HFFc6 (cell line): ENCODE measurements at regions not wholly inside any gene's neighbourhood (a gene's known extent, or its start where the extent isn't known, plus 50 kb on each side); places are given as distances from the start of the nearest gene placed in this dataset.

Experiments used
- DNase-seq: peaks from one replicate; pipeline ENCODE4 v3.0.0-alpha.2; 2018
- H3K27ac Mint-ChIP-seq: 2 replicates; pipeline ENCODE4 v1.8.0; 2020; ENCODE audit warnings: mild to moderate bottlenecking, mixed read lengths
- H3K27me3 Mint-ChIP-seq: 2 replicates; pipeline ENCODE4 v1.8.0; 2021; ENCODE audit warnings: mild to moderate bottlenecking, moderate library complexity, mixed read lengths; ENCODE audit not compliant: insufficient read depth
- H3K36me3 Mint-ChIP-seq: 2 replicates; pipeline ENCODE4 v1.8.0; 2021; ENCODE audit warnings: low read depth, mixed read lengths
- H3K4me1 Mint-ChIP-seq: 2 replicates; pipeline ENCODE4 v1.8.0; 2020; ENCODE audit warnings: low read depth, mixed read lengths
- H3K4me3 Mint-ChIP-seq: 2 replicates; pipeline ENCODE4 v1.8.0; 2020; ENCODE audit warnings: mild to moderate bottlenecking, moderate library complexity, mixed read lengths
- H3K9me3 Mint-ChIP-seq: 2 replicates; pipeline ENCODE4 v1.8.0; 2020; ENCODE audit warnings: mild to moderate bottlenecking, mixed read lengths
- TF ChIP-seq, protein P1 (sequence below): fragments of 200-600 bp; sonication (generic); IDR thresholded peaks from 2 replicates; pipeline ENCODE4 v1.5.0; 2021; ENCODE audit warnings: antibody characterized with exemption, mild to moderate bottlenecking

DNA sequence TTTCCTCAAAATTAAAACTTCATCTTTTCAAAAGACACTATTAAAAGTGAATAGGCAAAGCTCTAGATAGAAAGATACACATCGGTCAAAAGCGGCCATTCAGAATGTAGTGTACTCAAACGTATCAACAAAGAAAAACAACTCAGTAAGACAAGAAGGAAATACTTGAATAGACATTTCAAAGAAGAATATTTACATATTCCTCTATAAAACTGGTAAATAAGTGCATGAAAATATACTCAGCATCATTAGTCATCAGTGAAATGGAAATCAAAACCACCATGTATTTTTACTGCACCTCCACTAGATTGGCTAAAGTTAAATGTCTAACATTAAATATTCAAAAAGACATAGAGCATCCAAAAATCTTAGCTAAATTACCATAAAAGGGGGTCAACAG lies 551.1 kb upstream of the SORCS1 start:
- Mint-ChIP-seq H3K4me1 (no peaks in the 10 kb centered on the region), H3K9me3 (peaks cover 14% of the 10 kb centered on the region), H3K27ac (no peak overlapping the region), H3K4me3 (no peak overlapping the region), H3K36me3 (no peaks in the 10 kb centered on the region), H3K27me3 (no peaks in the 10 kb centered on the region)
- DNase-seq, result no peak
- TF ChIP-seq, protein P1, sequence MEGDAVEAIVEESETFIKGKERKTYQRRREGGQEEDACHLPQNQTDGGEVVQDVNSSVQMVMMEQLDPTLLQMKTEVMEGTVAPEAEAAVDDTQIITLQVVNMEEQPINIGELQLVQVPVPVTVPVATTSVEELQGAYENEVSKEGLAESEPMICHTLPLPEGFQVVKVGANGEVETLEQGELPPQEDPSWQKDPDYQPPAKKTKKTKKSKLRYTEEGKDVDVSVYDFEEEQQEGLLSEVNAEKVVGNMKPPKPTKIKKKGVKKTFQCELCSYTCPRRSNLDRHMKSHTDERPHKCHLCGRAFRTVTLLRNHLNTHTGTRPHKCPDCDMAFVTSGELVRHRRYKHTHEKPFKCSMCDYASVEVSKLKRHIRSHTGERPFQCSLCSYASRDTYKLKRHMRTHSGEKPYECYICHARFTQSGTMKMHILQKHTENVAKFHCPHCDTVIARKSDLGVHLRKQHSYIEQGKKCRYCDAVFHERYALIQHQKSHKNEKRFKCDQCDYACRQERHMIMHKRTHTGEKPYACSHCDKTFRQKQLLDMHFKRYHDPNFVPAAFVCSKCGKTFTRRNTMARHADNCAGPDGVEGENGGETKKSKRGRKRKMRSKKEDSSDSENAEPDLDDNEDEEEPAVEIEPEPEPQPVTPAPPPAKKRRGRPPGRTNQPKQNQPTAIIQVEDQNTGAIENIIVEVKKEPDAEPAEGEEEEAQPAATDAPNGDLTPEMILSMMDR, result no peak

DNA sequence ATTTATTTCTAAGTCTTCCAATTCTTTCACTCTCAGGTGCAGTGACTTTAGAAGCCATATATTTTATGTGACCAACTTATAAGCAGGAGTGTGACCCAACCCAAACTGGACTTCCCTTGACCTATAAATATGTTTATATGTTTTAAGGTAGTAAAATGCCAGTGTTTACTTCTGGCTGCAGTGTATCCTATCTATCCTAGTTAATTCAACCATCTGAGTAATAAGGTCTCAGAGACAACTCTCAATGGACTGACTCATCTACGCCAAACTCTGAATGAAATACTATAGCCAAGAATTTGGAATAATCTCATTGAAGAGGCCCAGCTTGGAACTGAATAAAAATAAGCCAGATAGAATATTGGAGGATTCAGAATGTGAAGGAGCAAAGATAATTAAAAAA lies 544.5 kb upstream of the SORCS1 start:
- H3K27ac Mint-ChIP-seq, result no peak overlapping the region
- H3K4me3 Mint-ChIP-seq, result no peak overlapping the region
- peaks cover 19% of the 10 kb centered on the region for H3K9me3 Mint-ChIP-seq
- H3K4me1 Mint-ChIP-seq, result no peaks in the 10 kb centered on the region
- no peaks in the 10 kb centered on the region for H3K36me3 Mint-ChIP-seq
- no peaks in the 10 kb centered on the region for H3K27me3 Mint-ChIP-seq
- no peak for DNase-seq
- TF ChIP-seq, protein P1, result no peak

DNA sequence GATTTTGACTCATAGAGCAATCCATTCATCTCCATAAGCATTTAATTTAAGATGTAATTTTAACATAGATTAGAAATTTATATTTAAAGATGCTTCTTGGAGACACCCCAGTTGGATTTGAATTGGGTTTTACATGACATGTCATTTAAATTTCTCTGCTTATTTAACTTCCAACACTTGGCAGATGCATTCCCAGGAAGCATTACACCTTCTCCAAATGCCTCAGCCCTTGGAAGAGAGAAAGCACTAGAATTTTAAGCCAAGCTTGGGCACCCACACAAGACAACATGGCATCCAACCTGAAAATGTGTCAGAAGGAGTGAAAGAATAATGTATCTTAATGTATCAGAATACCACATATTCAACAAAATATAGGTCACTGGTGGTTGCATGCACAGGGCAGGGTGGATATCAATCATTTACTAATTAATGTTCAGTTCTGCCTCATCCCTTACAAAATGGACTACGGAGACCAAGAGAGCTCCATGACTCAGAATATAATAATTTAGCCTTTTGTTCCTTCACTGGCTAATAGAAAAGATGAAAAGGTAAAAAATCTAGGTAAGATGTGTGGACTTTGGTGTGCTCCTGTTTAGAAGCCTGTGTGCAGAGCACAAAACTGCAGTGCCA lies 541.7 kb upstream of the SORCS1 start:
- H3K4me1 Mint-ChIP-seq, result no peaks in the 10 kb centered on the region
- DNase-seq, result no peak
- no peaks in the 10 kb centered on the region for H3K27me3 Mint-ChIP-seq
- no peak overlapping the region for H3K4me3 Mint-ChIP-seq
- no peaks in the 10 kb centered on the region for H3K36me3 Mint-ChIP-seq
- H3K9me3 Mint-ChIP-seq, result peaks cover 16% of the 10 kb centered on the region
- no peak overlapping the region for H3K27ac Mint-ChIP-seq
- TF ChIP-seq, protein P1, result no peak

DNA sequence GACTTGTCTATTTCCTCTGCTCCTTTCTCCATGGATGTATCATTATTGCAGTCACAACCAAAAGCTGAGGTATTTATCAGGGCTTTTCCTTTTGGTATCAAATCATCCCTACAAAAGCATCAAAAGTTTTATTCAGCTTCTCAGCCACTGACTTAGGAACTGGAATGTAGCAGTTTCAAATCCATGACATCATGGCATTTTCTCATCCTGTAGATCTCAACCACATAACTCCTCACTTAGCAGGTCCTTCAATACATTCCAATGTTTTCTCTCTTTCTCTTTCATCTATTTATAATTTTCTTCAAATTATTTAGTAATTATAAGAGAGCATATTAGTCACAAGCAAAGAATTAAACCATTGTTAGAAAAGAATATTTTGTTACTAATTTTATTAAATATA lies 537.4 kb upstream of the SORCS1 start:
- Mint-ChIP-seq H3K9me3 (peaks cover 28% of the 10 kb centered on the region), H3K36me3 (no peaks in the 10 kb centered on the region), H3K27ac (no peak overlapping the region), H3K27me3 (no peaks in the 10 kb centered on the region), H3K4me3 (no peak overlapping the region), H3K4me1 (no peaks in the 10 kb centered on the region)
- no peak for DNase-seq
- TF ChIP-seq, protein P1, result no peak

DNA sequence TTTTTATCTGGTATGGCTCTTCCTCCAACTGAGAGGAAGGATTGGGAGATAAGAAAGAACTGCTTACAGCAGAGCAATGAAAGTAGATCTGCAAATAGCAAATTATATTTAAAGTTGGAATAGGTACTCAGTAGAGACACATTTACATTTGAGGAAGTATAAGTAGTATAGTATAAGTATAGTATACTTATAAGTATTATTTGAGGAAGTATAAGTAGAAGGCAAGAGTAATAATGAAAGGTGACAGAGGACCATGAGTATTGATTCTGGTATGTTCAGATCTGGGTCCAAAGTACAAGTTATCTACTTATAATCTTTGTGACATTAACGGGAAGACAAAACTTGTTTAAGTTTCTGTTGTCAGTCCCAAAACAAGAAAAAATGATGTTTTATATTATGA lies 527.6 kb upstream of the SORCS1 start:
- no peak overlapping the region for H3K4me3 Mint-ChIP-seq
- H3K9me3 Mint-ChIP-seq, result peaks cover 29% of the 10 kb centered on the region
- H3K4me1 Mint-ChIP-seq, result no peaks in the 10 kb centered on the region
- H3K27me3 Mint-ChIP-seq, result no peaks in the 10 kb centered on the region; the same call in none of the 2 replicates
- no peak for DNase-seq
- H3K36me3 Mint-ChIP-seq, result no peaks in the 10 kb centered on the region
- H3K27ac Mint-ChIP-seq, result no peak overlapping the region
- TF ChIP-seq, protein P1, result no peak

DNA sequence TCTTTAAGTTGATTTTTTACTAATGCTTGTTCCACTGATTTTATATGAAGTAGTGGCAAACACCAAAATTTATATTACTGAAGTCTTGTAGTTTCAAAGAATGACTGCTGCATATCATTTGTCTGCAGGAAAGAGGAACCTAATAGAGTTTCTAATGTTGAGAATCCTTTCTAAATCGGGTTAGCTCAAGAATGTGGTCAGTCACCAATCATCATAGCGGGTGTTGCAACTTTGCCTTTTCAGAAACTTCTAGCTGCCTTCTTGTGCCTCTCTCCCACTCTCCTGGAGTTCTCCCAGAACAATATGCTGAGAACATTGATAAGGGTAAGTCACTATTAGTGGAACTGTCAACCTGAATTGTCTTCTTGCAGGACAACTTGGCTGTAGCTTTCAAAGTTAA lies 524.8 kb upstream of the SORCS1 start:
- peaks cover 29% of the 10 kb centered on the region for H3K9me3 Mint-ChIP-seq
- H3K36me3 Mint-ChIP-seq, result no peaks in the 10 kb centered on the region
- no peak for DNase-seq
- H3K4me1 Mint-ChIP-seq, result no peaks in the 10 kb centered on the region
- H3K4me3 Mint-ChIP-seq, result no peak overlapping the region
- H3K27me3 Mint-ChIP-seq, result no peaks in the 10 kb centered on the region; the same call in 1 of the 2 replicates
- TF ChIP-seq, protein P1, result no peak
- H3K27ac Mint-ChIP-seq, result no peak overlapping the region
